Suprapubic skin (tissue), 3 donors: ENCODE measurements at regions not wholly inside any gene's neighbourhood (a gene's known extent, or its start where the extent isn't known, plus 50 kb on each side); places are given as distances from the start of the nearest gene placed in this dataset.

ENCODE experiments used
- CTCF ChIP-seq, 2 donors: fragments of 200-600 bp in 1 of 2; fragments of 450-650 bp in 1 of 2; sonication (generic) in 1 of 2; IDR thresholded peaks; one replicate each; pipeline ENCODE4 v1.5.1; 2016 to 2019; ENCODE audit warnings: antibody characterized with exemption in 2 of 2, mild to moderate bottlenecking in 1 of 2, moderate library complexity in 1 of 2
- EP300 ChIP-seq: sonication (generic); formaldehyde crosslinking; IDR thresholded peaks from one replicate; pipeline ENCODE4 v1.6.1; 2017; ENCODE audit warnings: antibody characterized with exemption
- POLR2A ChIP-seq, 2 donors: fragments of 450-650 bp; IDR thresholded peaks; one replicate each; pipeline ENCODE4 v1.6.1; 2017; ENCODE audit warnings: antibody characterized with exemption in 2 of 2, mild to moderate bottlenecking in 2 of 2, moderate library complexity in 2 of 2

GRCh38 chr2:56912490-56912889 is 728.7 kb downstream of the CCDC85A start:
- TF ChIP-seq CTCF (IDR thresholded peaks at IDR 0.05) (no peak), EP300 (no peak), POLR2A (IDR thresholded peaks at IDR 0.05) (no peak)
